Activated B cell treated with CpG ODN at 0.5 μM for 24 hours (primary cell): ENCODE measurements at regions not wholly inside any gene's neighbourhood (a gene's known extent, or its start where the extent isn't known, plus 50 kb on each side); places are given as distances from the start of the nearest gene placed in this dataset.

Experiments used
- ATAC-seq: fragments of 200-7000 bp; cut with Tn5 transposase; one replicate; pipeline ENCODE4 v1.10.0; 2021; ENCODE audit warnings: low read depth, mild to moderate bottlenecking, moderate library complexity
- CTCF ChIA-PET: fragments of 350-600 bp; sonication (Branson Sonifier 250); formaldehyde crosslinking; loops from one replicate; lab custom pipeline; 2021; ENCODE audit warnings: antibody characterized with exemption; lab: Charles Lee
- POLR2A ChIA-PET: fragments of 350-600 bp; sonication (Branson Sonifier 250); formaldehyde crosslinking; loops from one replicate; lab custom pipeline; 2021; ENCODE audit warnings: antibody characterized with exemption; lab: Charles Lee
- DNase-seq: peaks from one replicate; pipeline ENCODE4 v3.0.0; 2022
- H3K27ac Mint-ChIP-seq: one replicate; pipeline ENCODE4 v1.8.0; 2020; ENCODE audit warnings: mixed read lengths
- H3K27me3 Mint-ChIP-seq: one replicate; pipeline ENCODE4 v1.8.0; 2021; ENCODE audit warnings: mixed read lengths
- H3K36me3 Mint-ChIP-seq: one replicate; pipeline ENCODE4 v1.8.0; 2021; ENCODE audit warnings: low read depth, mixed read lengths
- H3K4me1 Mint-ChIP-seq: one replicate; pipeline ENCODE4 v1.8.0; 2021; ENCODE audit warnings: mixed read lengths
- H3K4me3 Mint-ChIP-seq: one replicate; pipeline ENCODE4 v1.8.0; 2020; ENCODE audit warnings: mild to moderate bottlenecking, mixed read lengths
- H3K9me3 Mint-ChIP-seq: one replicate; pipeline ENCODE4 v1.8.0; 2020; ENCODE audit warnings: mixed read lengths
- CTCF ChIP-seq: fragments of 200-600 bp; IDR thresholded peaks from one replicate; pipeline ENCODE4 v1.8.0; 2022; ENCODE audit warnings: antibody characterized with exemption, mild to moderate bottlenecking
- intact Hi-C: fragments of 100-400 bp; cut with micrococcal nuclease; formaldehyde crosslinking; loops from one replicate; pipeline ENCODE4 v1.15.1; 2024

GRCh38 chr1:8189931-8190483 lies 127.9 kb upstream of the SLC45A1 start:
- Mint-ChIP-seq H3K27me3 (peaks cover 7% of the 10 kb centered on the region), H3K4me1 (no peaks in the 10 kb centered on the region), H3K4me3 (no peak overlapping the region), H3K27ac (no peak overlapping the region), H3K9me3 (no peaks in the 10 kb centered on the region), H3K36me3 (no peaks in the 10 kb centered on the region)
- no peak for DNase-seq
- POLR2A ChIA-PET: no interaction called here
- CTCF ChIA-PET: no interaction called here
- TF ChIP-seq CTCF: no peak
- no peak for ATAC-seq
- intact Hi-C loops: no loop called here

GRCh38 chr1:8185400-8185799 lies 132.5 kb upstream of the SLC45A1 start:
- no peak for TF ChIP-seq CTCF
- Mint-ChIP-seq H3K4me3 (no peak overlapping the region), H3K27ac (no peak overlapping the region), H3K36me3 (no peaks in the 10 kb centered on the region), H3K9me3 (no peaks in the 10 kb centered on the region), H3K27me3 (peaks cover 18% of the 10 kb centered on the region), H3K4me1 (no peaks in the 10 kb centered on the region)
- ChIA-PET CTCF (no interaction called here), POLR2A (no interaction called here)
- no peak for DNase-seq
- intact Hi-C loops: no loop called here
- ATAC-seq: no peak

- no peak overlapping the region for H3K27ac Mint-ChIP-seq
- no peak overlapping the region for H3K4me3 Mint-ChIP-seq
- DNase-seq (no peak), ATAC-seq (no peak)
- POLR2A ChIA-PET: no interaction called here
- TF ChIP-seq CTCF: no peak
- H3K36me3 Mint-ChIP-seq: no peaks in the 10 kb centered on the region
- CTCF ChIA-PET: no interaction called here
- H3K27me3 Mint-ChIP-seq: peaks cover 18% of the 10 kb centered on the region
- peaks cover 9% of the 10 kb centered on the region for H3K9me3 Mint-ChIP-seq
- intact Hi-C loops: no loop called here
- no peaks in the 10 kb centered on the region for H3K4me1 Mint-ChIP-seq
Observed at GRCh38 chr1:8184301-8184700, 133.6 kb upstream of the SLC45A1 start.

- intact Hi-C loops: no loop called here
- TF ChIP-seq CTCF: no peak
- H3K4me3 Mint-ChIP-seq: no peak overlapping the region
- DNase-seq: no peak
- no peaks in the 10 kb centered on the region for H3K4me1 Mint-ChIP-seq
- H3K9me3 Mint-ChIP-seq: peaks cover 19% of the 10 kb centered on the region
- ChIA-PET POLR2A (no interaction called here), CTCF (no interaction called here)
- ATAC-seq: no peak
- H3K27me3 Mint-ChIP-seq: peaks cover 18% of the 10 kb centered on the region
- H3K27ac Mint-ChIP-seq: no peak overlapping the region
- no peaks in the 10 kb centered on the region for H3K36me3 Mint-ChIP-seq
Observed at GRCh38 chr1:8182034-8182761, 135.7 kb upstream of the SLC45A1 start.

GRCh38 chr1:8179132-8179793 lies 138.7 kb upstream of the SLC45A1 start:
- ATAC-seq (no peak), DNase-seq (no peak)
- no peak overlapping the region for H3K4me3 Mint-ChIP-seq
- H3K27ac Mint-ChIP-seq: no peak overlapping the region
- H3K9me3 Mint-ChIP-seq: peaks cover 19% of the 10 kb centered on the region
- H3K36me3 Mint-ChIP-seq: no peaks in the 10 kb centered on the region
- no peak for TF ChIP-seq CTCF
- peaks cover 10% of the 10 kb centered on the region for H3K27me3 Mint-ChIP-seq
- intact Hi-C loops: no loop called here
- CTCF ChIA-PET: no interaction called here
- no peaks in the 10 kb centered on the region for H3K4me1 Mint-ChIP-seq
- POLR2A ChIA-PET: interaction anchor here (0.6 kb wide), 1 partner anchor 125 kb away, joined by 3 read pairs; no protein-coding TSS in a partner anchor
